CD4-positive, alpha-beta T cell (primary cell): ENCODE measurements at regions not wholly inside any gene's neighbourhood (a gene's known extent, or its start where the extent isn't known, plus 50 kb on each side); places are given as distances from the start of the nearest gene placed in this dataset.
"Not testable (repeated sequence)": the region's sequence is repeated elsewhere in the genome, so short reads cannot be mapped to it uniquely, and the experiment has no call there.

Experiments used
- ATAC-seq: fragments of 200-7000 bp; cut with Tn5 transposase; one replicate; pipeline ENCODE4 v1.10.0; 2022; ENCODE audit warnings: mild to moderate bottlenecking; ENCODE audit not compliant: poor library complexity
- CTCF ChIA-PET: fragments of 350-600 bp; sonication (Branson Sonifier 250); formaldehyde crosslinking; loops from one replicate; lab custom pipeline; 2021; ENCODE audit warnings: antibody characterized with exemption, inconsistent platforms; lab: Charles Lee
- POLR2A ChIA-PET: fragments of 350-600 bp; sonication (Branson Sonifier 250); formaldehyde crosslinking; loops from one replicate; lab custom pipeline; 2021; ENCODE audit warnings: antibody characterized with exemption, inconsistent platforms; lab: Charles Lee
- DNase-seq, 14 experiments: peaks; one replicate each; pipeline ENCODE4 v3.0.0-alpha.2; 2013 to 2020; ENCODE audit warnings: mixed read lengths in 2 of 14
- H3K27ac ChIP-seq, 2 donors: one replicate each; pipeline versions ENCODE4 v1.5.1 to v1.7.0; 2013; ENCODE audit warnings: low read length in 2 of 2, low read depth in 1 of 2, mild to moderate bottlenecking in 1 of 2
- H3K27me3 ChIP-seq, 2 experiments: 1 replicate in 1 of 2; 2 replicates in 1 of 2; pipeline versions ENCODE4 v1.6.1 to v1.7.0; 2013; ENCODE audit warnings: low read length in 2 of 2, control low read depth in 1 of 2, mild to moderate bottlenecking in 1 of 2, moderate library complexity in 1 of 2; ENCODE audit not compliant: insufficient read depth in 2 of 2, control insufficient read depth in 1 of 2
- H3K36me3 ChIP-seq: one replicate; pipeline ENCODE4 v1.6.1; 2013; ENCODE audit warnings: low read length, control low read depth; ENCODE audit not compliant: insufficient read depth
- H3K4me1 ChIP-seq: one replicate; pipeline ENCODE4 v1.6.1; 2013; ENCODE audit warnings: low read length, control low read depth; ENCODE audit not compliant: insufficient read depth
- H3K4me3 ChIP-seq: one replicate; pipeline ENCODE4 v1.5.1; 2013; ENCODE audit warnings: mild to moderate bottlenecking, low read length, moderate library complexity
- H3K9me3 ChIP-seq, 2 experiments: 1 replicate in 1 of 2; 2 replicates in 1 of 2; pipeline versions ENCODE4 v1.6.1 to v1.7.0; 2013; ENCODE audit warnings: low read length in 2 of 2, mild to moderate bottlenecking in 2 of 2, control low read depth in 1 of 2, moderate library complexity in 1 of 2; ENCODE audit not compliant: control insufficient read depth in 1 of 2, insufficient read depth in 1 of 2
- H3K27ac Mint-ChIP-seq: one replicate; pipeline ENCODE4 v1.8.0; 2020; ENCODE audit warnings: mixed read lengths
- H3K27me3 Mint-ChIP-seq: one replicate; pipeline ENCODE4 v1.8.0; 2021; ENCODE audit warnings: mixed read lengths
- H3K36me3 Mint-ChIP-seq: one replicate; pipeline ENCODE4 v1.8.0; 2021; ENCODE audit warnings: low read depth, mixed read lengths
- H3K4me1 Mint-ChIP-seq: one replicate; pipeline ENCODE4 v1.8.0; 2021; ENCODE audit warnings: low read depth, mixed read lengths
- H3K4me3 Mint-ChIP-seq: one replicate; pipeline ENCODE4 v1.8.0; 2020; ENCODE audit warnings: mild to moderate bottlenecking, mixed read lengths
- H3K9me3 Mint-ChIP-seq: one replicate; pipeline ENCODE4 v1.8.0; 2020; ENCODE audit warnings: mixed read lengths
- CTCF ChIP-seq: fragments of 200-600 bp; IDR thresholded peaks from one replicate; pipeline ENCODE4 v1.8.0; 2022; ENCODE audit warnings: antibody characterized with exemption, mild to moderate bottlenecking
- intact Hi-C, 2 experiments: fragments of 100-400 bp; cut with DNase I in 1 of 2; cut with micrococcal nuclease in 1 of 2; formaldehyde crosslinking; loops; one replicate each; pipeline versions ENCODE4 v1.15.1 to v1.9.0; 2023 to 2025; cut with DNase I, micrococcal nuclease

DNA sequence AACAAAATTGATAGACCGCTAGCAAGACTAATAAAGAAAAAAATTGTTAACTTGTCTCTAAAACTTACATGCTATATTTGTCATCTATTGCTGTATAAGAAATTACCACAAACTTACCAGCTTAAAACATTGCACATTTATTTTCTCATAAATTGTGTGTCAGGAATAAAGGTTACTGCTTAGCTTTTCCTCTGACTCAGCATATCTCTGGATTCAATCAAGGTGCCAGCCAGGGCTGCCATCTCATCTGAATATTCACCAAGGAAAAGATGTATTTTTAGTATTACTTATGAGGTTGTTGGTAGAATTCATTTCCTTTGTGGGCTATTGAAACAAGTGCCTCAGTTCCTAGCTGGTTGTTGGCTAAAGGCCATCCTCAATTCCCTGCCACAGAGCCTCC, 912.6 kb upstream of the NEGR1 start:
- H3K36me3 Mint-ChIP-seq, result no peaks in the 10 kb centered on the region
- Histone ChIP-seq H3K9me3 (peaks cover 0 to 19% of the 10 kb centered on the region in 2 experiments), H3K27ac (no peak overlapping the region), H3K27me3 (no peaks in the 10 kb centered on the region), H3K4me1 (no peaks in the 10 kb centered on the region), H3K4me3 (no peak overlapping the region), H3K36me3 (no peaks in the 10 kb centered on the region)
- intact Hi-C loops, result no loop called here
- H3K27me3 Mint-ChIP-seq, result no peaks in the 10 kb centered on the region
- ATAC-seq, result no peak
- H3K9me3 Mint-ChIP-seq, result peaks cover 11% of the 10 kb centered on the region
- ChIA-PET CTCF (no interaction called here), POLR2A (no interaction called here)
- TF ChIP-seq CTCF, result no peak
- DNase-seq, result no peak
- H3K4me3 Mint-ChIP-seq, result no peak overlapping the region
- H3K4me1 Mint-ChIP-seq, result no peaks in the 10 kb centered on the region
- no peak overlapping the region for H3K27ac Mint-ChIP-seq

DNA sequence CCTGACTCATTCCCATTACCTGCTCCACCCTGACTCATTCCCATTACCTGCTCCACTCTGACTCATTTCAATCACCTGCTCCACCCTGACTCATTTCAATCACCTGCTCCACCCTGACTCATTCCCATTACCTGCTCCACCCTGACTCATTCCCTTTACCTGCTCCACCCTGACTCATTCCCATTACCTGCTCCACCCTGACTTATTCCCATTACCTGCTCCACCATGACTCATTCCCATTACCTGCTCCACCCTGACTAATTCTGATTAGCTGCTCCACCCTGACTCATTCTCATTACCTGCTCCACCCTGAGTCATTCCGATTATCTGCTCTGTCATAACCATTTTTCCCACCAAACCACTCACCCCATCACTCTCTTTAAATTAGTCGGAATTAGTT, 901.2 kb upstream of the NEGR1 start:
- DNase-seq, CTCF ChIA-PET, H3K36me3 ChIP-seq, H3K27ac Mint-ChIP-seq, H3K4me3 Mint-ChIP-seq, H3K4me1 Mint-ChIP-seq, H3K27ac ChIP-seq, H3K9me3 Mint-ChIP-seq, H3K4me1 ChIP-seq, H3K27me3 Mint-ChIP-seq, H3K4me3 ChIP-seq, intact Hi-C loops, ATAC-seq, H3K27me3 ChIP-seq, H3K36me3 Mint-ChIP-seq, POLR2A ChIA-PET: not testable (repeated sequence)
- peaks cover 0 to 15% of the 10 kb centered on the region in 2 experiments for H3K9me3 ChIP-seq

DNA sequence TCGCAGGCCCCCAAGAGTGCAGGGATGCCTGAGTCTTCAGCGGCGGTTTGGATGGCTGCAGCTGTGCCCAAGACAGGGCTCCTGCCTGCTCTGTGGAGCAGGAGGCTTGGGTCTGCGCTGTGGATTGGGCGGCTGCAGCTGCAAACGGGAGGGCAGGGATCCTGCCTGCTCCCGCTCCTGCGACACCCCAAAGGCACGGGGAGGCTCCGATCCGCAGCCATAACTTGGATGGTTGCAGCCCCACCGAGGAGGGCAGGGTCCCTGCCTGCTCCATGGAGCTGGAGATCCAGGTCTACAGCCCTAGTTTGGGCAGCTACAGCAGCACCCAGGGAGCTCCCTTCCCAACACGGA, 898.8 kb upstream of the NEGR1 start:
- H3K4me1 ChIP-seq, result no peaks in the 10 kb centered on the region
- no peaks in the 10 kb centered on the region for H3K4me1 Mint-ChIP-seq
- no peaks in the 10 kb centered on the region for H3K27me3 Mint-ChIP-seq
- no peak overlapping the region for H3K4me3 ChIP-seq
- no peaks in the 10 kb centered on the region for H3K36me3 Mint-ChIP-seq
- DNase-seq (no peak), ATAC-seq (no peak)
- H3K9me3 ChIP-seq, result peaks cover 0 to 21% of the 10 kb centered on the region in 2 experiments
- ChIA-PET CTCF (no interaction called here), POLR2A (no interaction called here)
- TF ChIP-seq CTCF, result no peak
- peaks cover 6% of the 10 kb centered on the region for H3K9me3 Mint-ChIP-seq
- H3K27ac Mint-ChIP-seq, result no peak overlapping the region
- no peaks in the 10 kb centered on the region for H3K36me3 ChIP-seq
- H3K27ac ChIP-seq, result no peak overlapping the region
- no peaks in the 10 kb centered on the region for H3K27me3 ChIP-seq
- intact Hi-C loops, result no loop called here
- H3K4me3 Mint-ChIP-seq, result no peak overlapping the region

DNA sequence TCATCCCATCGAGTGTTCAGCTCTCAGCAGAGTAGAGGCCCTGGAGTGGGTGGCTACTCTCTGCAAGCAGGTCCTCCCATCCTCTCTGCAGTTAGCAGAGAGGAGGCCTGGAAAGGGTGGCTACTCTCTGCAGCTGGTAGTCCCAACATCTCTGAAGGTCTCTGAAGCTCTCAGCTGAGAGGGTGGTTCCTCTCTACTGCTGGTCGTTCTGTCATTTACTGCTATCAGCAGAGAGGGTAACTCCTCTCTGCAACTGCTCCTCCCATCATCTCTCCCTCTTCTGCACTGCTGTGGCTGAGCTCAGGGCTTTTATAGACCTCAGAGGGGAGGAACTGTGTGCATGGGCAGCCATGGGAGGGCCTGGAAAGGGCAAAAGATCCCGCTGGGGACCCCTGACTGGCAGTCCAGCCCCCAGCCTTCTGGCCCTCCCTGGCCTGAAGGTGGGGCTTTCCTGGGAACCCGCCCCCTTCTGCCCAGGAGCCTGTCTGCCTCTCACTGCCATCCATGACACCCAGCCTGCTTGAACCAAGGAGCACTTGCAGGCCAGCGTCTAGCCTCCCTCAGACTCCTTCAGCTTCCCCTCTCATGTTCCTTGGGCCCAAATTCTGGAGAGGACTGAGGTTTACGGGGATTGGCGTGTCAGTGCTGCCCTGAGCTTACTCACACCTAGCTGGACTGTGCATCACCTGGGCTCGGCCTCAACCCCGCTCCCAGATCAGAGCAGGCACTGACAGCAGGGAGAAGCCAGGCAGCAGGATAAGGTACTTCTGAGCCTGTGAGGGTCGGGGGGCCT, 898.3 kb upstream of the NEGR1 start:
- no peak for TF ChIP-seq CTCF

More for the DNA sequence above, 898.3 kb upstream of the NEGR1 start:
- Histone ChIP-seq H3K4me3 (no peak overlapping the region), H3K9me3 (peaks cover 0 to 21% of the 10 kb centered on the region in 2 experiments), H3K4me1 (no peaks in the 10 kb centered on the region), H3K27ac (no peak overlapping the region), H3K36me3 (no peaks in the 10 kb centered on the region), H3K27me3 (no peaks in the 10 kb centered on the region)
- no peak for DNase-seq
- Mint-ChIP-seq H3K4me3 (no peak overlapping the region), H3K9me3 (peaks cover 6% of the 10 kb centered on the region), H3K27ac (no peak overlapping the region), H3K36me3 (no peaks in the 10 kb centered on the region), H3K27me3 (no peaks in the 10 kb centered on the region), H3K4me1 (no peaks in the 10 kb centered on the region)
- ATAC-seq, result no peak
- intact Hi-C loops, result no loop called here
- ChIA-PET CTCF (no interaction called here), POLR2A (no interaction called here)
